ENCODE measurements at regions not wholly inside any gene's neighbourhood (a gene's known extent, or its start where the extent isn't known, plus 50 kb on each side); places are given as distances from the start of the nearest gene placed in this dataset.

DNA sequence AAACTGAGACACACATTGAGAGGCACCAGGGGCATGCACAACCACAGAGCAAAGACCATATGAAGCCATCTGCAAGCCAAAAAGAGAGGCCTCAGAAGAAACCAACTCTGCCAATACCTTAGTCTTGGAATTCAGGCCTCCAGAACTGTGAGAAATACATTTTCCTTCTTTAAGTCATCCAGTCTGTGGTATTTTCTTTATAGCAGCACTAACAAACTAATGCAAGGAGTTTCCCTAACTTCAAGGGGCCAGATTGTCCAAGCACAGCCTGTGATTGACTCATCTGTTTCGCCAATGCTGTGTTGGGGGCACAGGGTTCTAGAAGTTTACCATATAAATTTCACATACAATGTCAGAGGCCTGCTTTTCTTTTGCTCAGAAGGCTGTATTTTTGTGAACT lies 364.6 kb downstream of the GJA1 start:
- no peaks in the 10 kb centered on the region for H3K36me3 ChIP-seq (ENCODE audit: control insufficient read depth in 2 of 2, insufficient read depth in 2 of 2, low read length in 1 of 2)
- no peak overlapping the region for H3K4me3 ChIP-seq (ENCODE audit: low read depth in 1 of 2, low read length in 2 of 2)
- no peaks in the 10 kb centered on the region for H3K4me1 ChIP-seq (ENCODE audit: control insufficient read depth in 2 of 2, insufficient read depth in 2 of 2, low read length in 1 of 2)
- H3K9me3 ChIP-seq (ENCODE audit: control insufficient read depth in 2 of 2, insufficient read depth in 1 of 2, low read depth in 1 of 2, low read length in 1 of 2): peaks cover 0 to 3% of the 10 kb centered on the region in 2 donors
- WGBS, 2 donors: 79 to 87% methylated on average over 1 of the region's 1 CpG
- no peak overlapping the region for H3K27ac ChIP-seq (ENCODE audit: low read depth in 2 of 2, low read length in 1 of 2)
- no peaks in the 10 kb centered on the region for H3K27me3 ChIP-seq (ENCODE audit: control insufficient read depth in 1 of 2, insufficient read depth in 2 of 2, low read length in 2 of 2)

- 92 to 94% methylated on average over 1 of the region's 1 CpG for WGBS, 2 donors
- H3K27me3 ChIP-seq (ENCODE audit: control insufficient read depth in 1 of 2, insufficient read depth in 2 of 2, low read length in 2 of 2): no peaks in the 10 kb centered on the region
- no peaks in the 10 kb centered on the region for H3K36me3 ChIP-seq (ENCODE audit: control insufficient read depth in 2 of 2, insufficient read depth in 2 of 2, low read length in 1 of 2)
- H3K9me3 ChIP-seq (ENCODE audit: control insufficient read depth in 2 of 2, insufficient read depth in 1 of 2, low read depth in 1 of 2, low read length in 1 of 2): peaks cover 0 to 3% of the 10 kb centered on the region in 2 donors
- no peak overlapping the region for H3K4me3 ChIP-seq (ENCODE audit: low read depth in 1 of 2, low read length in 2 of 2)
- no peaks in the 10 kb centered on the region for H3K4me1 ChIP-seq (ENCODE audit: control insufficient read depth in 2 of 2, insufficient read depth in 2 of 2, low read length in 1 of 2)
- H3K27ac ChIP-seq (ENCODE audit: low read depth in 2 of 2, low read length in 1 of 2): no peak overlapping the region
Observed at GRCh38 chr6:121806116-121806515, 370.7 kb downstream of the GJA1 start.

DNA sequence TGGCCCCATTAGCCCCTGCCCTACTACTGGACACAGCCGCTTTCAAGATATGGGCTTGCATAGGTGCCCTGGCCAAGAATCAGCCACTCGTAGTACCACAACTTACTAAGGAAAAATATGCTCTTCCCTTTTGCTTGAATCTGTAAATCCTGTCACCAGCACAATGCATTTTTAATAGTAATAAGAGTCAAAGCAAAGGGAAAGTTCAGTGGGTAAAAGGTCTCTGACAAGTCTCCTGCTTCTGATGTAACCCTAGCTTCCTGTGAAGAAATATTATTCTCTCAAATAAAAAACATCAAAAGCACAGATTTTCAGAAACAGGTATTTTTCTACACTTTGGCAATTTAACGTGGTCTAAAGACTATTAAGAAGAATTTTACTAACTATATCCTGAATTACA lies 373.8 kb downstream of the GJA1 start:
- Histone ChIP-seq H3K4me1 (ENCODE audit: control insufficient read depth in 2 of 2, insufficient read depth in 2 of 2, low read length in 1 of 2) (no peaks in the 10 kb centered on the region), H3K9me3 (ENCODE audit: control insufficient read depth in 2 of 2, insufficient read depth in 1 of 2, low read depth in 1 of 2, low read length in 1 of 2) (no peaks in the 10 kb centered on the region), H3K27ac (ENCODE audit: low read depth in 2 of 2, low read length in 1 of 2) (no peak overlapping the region), H3K27me3 (ENCODE audit: control insufficient read depth in 1 of 2, insufficient read depth in 2 of 2, low read length in 2 of 2) (no peaks in the 10 kb centered on the region), H3K36me3 (ENCODE audit: control insufficient read depth in 2 of 2, insufficient read depth in 2 of 2, low read length in 1 of 2) (no peaks in the 10 kb centered on the region), H3K4me3 (ENCODE audit: low read depth in 1 of 2, low read length in 2 of 2) (no peak overlapping the region)
- 86 to 87% methylated on average over 3 of the region's 3 CpGs for WGBS, 2 donors

GRCh38 chr6:121810158-121811032 lies 374.9 kb downstream of the GJA1 start:
- 83 to 85% methylated on average over 7 of the region's 7 CpGs for WGBS, 2 donors
- no peak overlapping the region for H3K27ac ChIP-seq (ENCODE audit: low read depth in 2 of 2, low read length in 1 of 2)
- H3K9me3 ChIP-seq (ENCODE audit: control insufficient read depth in 2 of 2, insufficient read depth in 1 of 2, low read depth in 1 of 2, low read length in 1 of 2): no peaks in the 10 kb centered on the region
- H3K4me3 ChIP-seq (ENCODE audit: low read depth in 1 of 2, low read length in 2 of 2): no peak overlapping the region
- no peaks in the 10 kb centered on the region for H3K4me1 ChIP-seq (ENCODE audit: control insufficient read depth in 2 of 2, insufficient read depth in 2 of 2, low read length in 1 of 2)
- no peaks in the 10 kb centered on the region for H3K27me3 ChIP-seq (ENCODE audit: control insufficient read depth in 1 of 2, insufficient read depth in 2 of 2, low read length in 2 of 2)
- H3K36me3 ChIP-seq (ENCODE audit: control insufficient read depth in 2 of 2, insufficient read depth in 2 of 2, low read length in 1 of 2): no peaks in the 10 kb centered on the region

DNA sequence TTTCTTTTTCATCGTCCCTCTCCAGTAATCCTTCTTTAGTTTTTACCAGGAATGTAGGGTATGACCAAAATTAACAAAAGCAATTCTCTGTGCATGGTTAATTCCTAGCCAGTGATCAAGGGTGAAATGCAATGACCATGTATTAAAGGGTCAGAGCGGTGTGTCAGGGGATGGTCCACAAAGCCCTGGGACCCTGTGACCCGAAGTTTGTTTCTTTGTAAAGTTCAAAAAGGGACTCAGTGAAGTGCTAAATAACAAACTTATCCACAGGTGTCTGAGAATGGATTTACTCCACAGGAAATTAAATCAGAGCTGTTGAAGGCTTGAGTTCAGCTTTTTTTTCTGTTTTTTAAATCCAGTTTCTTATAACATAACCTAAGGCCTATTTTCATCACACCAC lies 375.7 kb downstream of the GJA1 start:
- Histone ChIP-seq H3K4me1 (ENCODE audit: control insufficient read depth in 2 of 2, insufficient read depth in 2 of 2, low read length in 1 of 2) (no peaks in the 10 kb centered on the region), H3K27me3 (ENCODE audit: control insufficient read depth in 1 of 2, insufficient read depth in 2 of 2, low read length in 2 of 2) (no peaks in the 10 kb centered on the region), H3K27ac (ENCODE audit: low read depth in 2 of 2, low read length in 1 of 2) (no peak overlapping the region), H3K36me3 (ENCODE audit: control insufficient read depth in 2 of 2, insufficient read depth in 2 of 2, low read length in 1 of 2) (no peaks in the 10 kb centered on the region), H3K4me3 (ENCODE audit: low read depth in 1 of 2, low read length in 2 of 2) (no peak overlapping the region), H3K9me3 (ENCODE audit: control insufficient read depth in 2 of 2, insufficient read depth in 1 of 2, low read depth in 1 of 2, low read length in 1 of 2) (no peaks in the 10 kb centered on the region)
- 84 to 88% methylated on average over 3 of the region's 3 CpGs for WGBS, 2 donors

DNA sequence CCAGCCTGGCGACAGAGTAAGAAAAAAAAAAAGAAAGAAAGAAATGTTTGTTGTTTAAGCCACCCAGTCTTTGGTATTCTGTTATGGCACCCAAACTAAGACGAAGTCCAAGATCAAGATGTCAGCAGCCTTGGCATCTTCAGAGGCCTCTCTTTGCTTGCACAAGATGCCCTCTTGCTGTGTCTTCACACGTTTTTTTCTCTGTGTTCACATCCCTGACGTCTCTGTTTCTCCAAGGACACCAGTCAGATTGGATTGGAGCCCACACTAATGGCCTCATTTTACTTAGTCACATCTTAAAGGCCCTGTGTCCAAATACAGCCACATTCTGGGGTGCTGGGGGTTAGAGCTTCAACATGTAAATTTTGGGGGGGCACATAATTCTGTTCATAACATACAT lies 380.9 kb downstream of the GJA1 start:
- 66 to 68% methylated on average over 4 of the region's 4 CpGs for WGBS, 2 donors
- H3K27ac ChIP-seq (ENCODE audit: low read depth in 2 of 2, low read length in 1 of 2): no peak overlapping the region
- H3K9me3 ChIP-seq (ENCODE audit: control insufficient read depth in 2 of 2, insufficient read depth in 1 of 2, low read depth in 1 of 2, low read length in 1 of 2): peaks cover 0 to 3% of the 10 kb centered on the region in 2 donors
- no peak overlapping the region for H3K4me3 ChIP-seq (ENCODE audit: low read depth in 1 of 2, low read length in 2 of 2)
- H3K36me3 ChIP-seq (ENCODE audit: control insufficient read depth in 2 of 2, insufficient read depth in 2 of 2, low read length in 1 of 2): no peaks in the 10 kb centered on the region
- no peaks in the 10 kb centered on the region for H3K27me3 ChIP-seq (ENCODE audit: control insufficient read depth in 1 of 2, insufficient read depth in 2 of 2, low read length in 2 of 2)
- no peaks in the 10 kb centered on the region for H3K4me1 ChIP-seq (ENCODE audit: control insufficient read depth in 2 of 2, insufficient read depth in 2 of 2, low read length in 1 of 2)

DNA sequence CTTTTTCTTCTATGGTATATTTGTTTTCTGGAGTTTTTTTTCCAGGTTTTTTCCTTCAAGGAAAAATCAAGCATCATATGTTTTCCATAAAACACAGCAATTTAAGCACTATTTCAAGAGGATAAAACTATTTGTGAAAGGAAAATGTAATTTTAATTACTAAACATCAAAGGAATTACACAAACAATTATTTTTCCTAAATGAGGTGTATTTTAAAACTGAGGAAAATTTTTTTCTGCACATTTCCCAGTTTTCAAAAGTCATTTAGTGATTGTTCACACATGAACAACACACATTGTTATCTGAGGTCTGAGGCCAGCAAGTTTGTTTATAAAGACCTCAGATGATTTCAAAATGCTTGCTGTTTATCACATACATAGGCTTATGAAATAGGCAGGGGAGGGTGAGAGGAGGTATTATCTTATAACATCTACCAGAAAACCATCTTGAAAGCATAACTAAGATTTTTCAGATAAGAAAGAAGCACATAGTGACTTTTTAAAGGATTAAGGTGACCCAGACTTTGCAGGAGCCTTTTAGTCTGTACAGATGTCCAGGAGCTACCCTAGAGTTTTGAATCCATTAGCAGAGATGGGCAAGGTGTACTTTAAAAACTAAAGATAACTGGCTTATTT lies 381.6 kb downstream of the GJA1 start:
- Histone ChIP-seq H3K27ac (ENCODE audit: low read depth in 2 of 2, low read length in 1 of 2) (no peak overlapping the region), H3K4me3 (ENCODE audit: low read depth in 1 of 2, low read length in 2 of 2) (no peak overlapping the region), H3K36me3 (ENCODE audit: control insufficient read depth in 2 of 2, insufficient read depth in 2 of 2, low read length in 1 of 2) (no peaks in the 10 kb centered on the region), H3K9me3 (ENCODE audit: control insufficient read depth in 2 of 2, insufficient read depth in 1 of 2, low read depth in 1 of 2, low read length in 1 of 2) (peaks cover 0 to 3% of the 10 kb centered on the region in 2 donors), H3K4me1 (ENCODE audit: control insufficient read depth in 2 of 2, insufficient read depth in 2 of 2, low read length in 1 of 2) (no peaks in the 10 kb centered on the region), H3K27me3 (ENCODE audit: control insufficient read depth in 1 of 2, insufficient read depth in 2 of 2, low read length in 2 of 2) (no peaks in the 10 kb centered on the region)

DNA sequence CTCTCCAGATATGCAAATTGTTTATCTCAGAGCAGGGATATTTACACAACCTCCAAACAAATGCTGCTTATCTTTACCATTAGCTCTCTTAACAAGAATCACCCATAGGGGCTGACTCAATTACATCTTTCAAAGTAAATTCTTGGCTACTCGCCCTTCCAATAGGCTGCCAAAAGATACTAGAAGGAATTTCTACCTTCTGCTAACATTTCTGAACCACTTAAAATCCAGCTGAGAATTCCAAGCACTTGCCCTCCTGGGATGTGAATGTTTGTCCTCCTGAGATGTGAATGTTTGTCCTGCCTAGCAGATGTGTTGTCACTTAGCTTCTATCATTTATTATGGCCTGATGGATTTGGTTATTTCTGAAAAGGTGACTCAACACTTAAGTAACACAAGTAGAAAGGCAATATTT lies 388.0 kb downstream of the GJA1 start:
- Histone ChIP-seq H3K27me3 (ENCODE audit: control insufficient read depth in 1 of 2, insufficient read depth in 2 of 2, low read length in 2 of 2) (no peaks in the 10 kb centered on the region), H3K9me3 (ENCODE audit: control insufficient read depth in 2 of 2, insufficient read depth in 1 of 2, low read depth in 1 of 2, low read length in 1 of 2) (peaks cover 0 to 3% of the 10 kb centered on the region in 2 donors), H3K4me3 (ENCODE audit: low read depth in 1 of 2, low read length in 2 of 2) (no peak overlapping the region), H3K36me3 (ENCODE audit: control insufficient read depth in 2 of 2, insufficient read depth in 2 of 2, low read length in 1 of 2) (no peaks in the 10 kb centered on the region), H3K4me1 (ENCODE audit: control insufficient read depth in 2 of 2, insufficient read depth in 2 of 2, low read length in 1 of 2) (no peaks in the 10 kb centered on the region), H3K27ac (ENCODE audit: low read depth in 2 of 2, low read length in 1 of 2) (no peak overlapping the region)
- WGBS, 2 donors: 68 to 70% methylated on average over 1 of the region's 1 CpG

DNA sequence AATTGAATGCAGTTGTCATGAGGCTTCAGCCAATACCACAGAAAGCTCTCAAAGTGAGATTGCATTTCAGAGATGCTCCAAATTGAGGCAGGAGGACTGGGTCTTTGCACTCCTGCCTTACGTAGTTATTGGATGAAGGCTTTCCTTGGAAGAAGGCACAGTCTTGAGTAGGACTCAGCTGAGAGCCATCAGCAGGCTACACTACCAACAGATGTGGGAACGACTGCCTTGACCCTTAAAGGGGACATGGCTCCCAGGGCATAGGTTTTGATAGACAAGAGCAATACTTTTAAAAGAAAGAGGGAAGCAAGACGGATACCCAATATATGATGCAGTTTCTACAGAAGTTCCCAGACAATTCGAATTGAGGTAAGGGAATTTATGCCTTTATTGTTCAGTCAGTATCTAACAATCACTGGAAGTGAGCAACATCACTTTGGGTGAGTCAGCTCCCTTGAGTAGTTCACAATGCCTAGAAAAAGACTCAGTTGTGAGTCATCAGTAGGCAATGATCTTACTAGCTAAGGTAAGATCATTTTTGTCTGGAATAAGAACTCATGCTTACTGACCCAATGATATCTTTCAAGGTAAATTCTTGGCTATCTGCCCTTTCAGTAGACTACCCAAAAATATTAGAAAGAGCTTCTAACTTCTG lies 390.8 kb downstream of the GJA1 start:
- WGBS, 2 donors: 66 to 72% methylated on average over 4 of the region's 4 CpGs
- Histone ChIP-seq H3K27ac (ENCODE audit: low read depth in 2 of 2, low read length in 1 of 2) (peak overlapping the region in 1 of 2 donors; percentile 49), H3K4me3 (ENCODE audit: low read depth in 1 of 2, low read length in 2 of 2) (no peak overlapping the region), H3K4me1 (ENCODE audit: control insufficient read depth in 2 of 2, insufficient read depth in 2 of 2, low read length in 1 of 2) (no peaks in the 10 kb centered on the region), H3K36me3 (ENCODE audit: control insufficient read depth in 2 of 2, insufficient read depth in 2 of 2, low read length in 1 of 2) (no peaks in the 10 kb centered on the region), H3K9me3 (ENCODE audit: control insufficient read depth in 2 of 2, insufficient read depth in 1 of 2, low read depth in 1 of 2, low read length in 1 of 2) (no peaks in the 10 kb centered on the region), H3K27me3 (ENCODE audit: control insufficient read depth in 1 of 2, insufficient read depth in 2 of 2, low read length in 2 of 2) (no peaks in the 10 kb centered on the region)

Data from esophagus (tissue), 2 donors.